ENCODE measurements at regions not wholly inside any gene's neighbourhood (a gene's known extent, or its start where the extent isn't known, plus 50 kb on each side); places are given as distances from the start of the nearest gene placed in this dataset.
"Not testable (repeated sequence)": the region's sequence is repeated elsewhere in the genome, so short reads cannot be mapped to it uniquely, and the experiment has no call there.

GRCh38 chr4:22595684-22596083, 79.8 kb upstream of the ADGRA3 start:
- H3F3A ChIP-seq (ENCODE audit: insufficient read depth, low read length), result no peaks in the 10 kb centered on the region
- no peak for DNase-seq
- TF ChIP-seq EZH2phosphoT487 (IDR thresholded peaks at IDR 0.05; ENCODE audit: low read length) (no peak), EZH2 (optimal IDR thresholded peaks at IDR 0.05; ENCODE audit: low read depth, low read length) (no peak)
- TF ChIP-seq, protein P1, sequence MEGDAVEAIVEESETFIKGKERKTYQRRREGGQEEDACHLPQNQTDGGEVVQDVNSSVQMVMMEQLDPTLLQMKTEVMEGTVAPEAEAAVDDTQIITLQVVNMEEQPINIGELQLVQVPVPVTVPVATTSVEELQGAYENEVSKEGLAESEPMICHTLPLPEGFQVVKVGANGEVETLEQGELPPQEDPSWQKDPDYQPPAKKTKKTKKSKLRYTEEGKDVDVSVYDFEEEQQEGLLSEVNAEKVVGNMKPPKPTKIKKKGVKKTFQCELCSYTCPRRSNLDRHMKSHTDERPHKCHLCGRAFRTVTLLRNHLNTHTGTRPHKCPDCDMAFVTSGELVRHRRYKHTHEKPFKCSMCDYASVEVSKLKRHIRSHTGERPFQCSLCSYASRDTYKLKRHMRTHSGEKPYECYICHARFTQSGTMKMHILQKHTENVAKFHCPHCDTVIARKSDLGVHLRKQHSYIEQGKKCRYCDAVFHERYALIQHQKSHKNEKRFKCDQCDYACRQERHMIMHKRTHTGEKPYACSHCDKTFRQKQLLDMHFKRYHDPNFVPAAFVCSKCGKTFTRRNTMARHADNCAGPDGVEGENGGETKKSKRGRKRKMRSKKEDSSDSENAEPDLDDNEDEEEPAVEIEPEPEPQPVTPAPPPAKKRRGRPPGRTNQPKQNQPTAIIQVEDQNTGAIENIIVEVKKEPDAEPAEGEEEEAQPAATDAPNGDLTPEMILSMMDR (IDR thresholded peaks at IDR 0.05; ENCODE audit: low read length), result no peak
- H3K27me3 ChIP-seq (replicated peaks; ENCODE audit: insufficient read depth, low read length), result no peaks in the 10 kb centered on the region
- no peak overlapping the region for H2AFZ ChIP-seq (ENCODE audit: low read length)
- H3K36me3 ChIP-seq (replicated peaks; ENCODE audit: insufficient read depth, low read length), result no peaks in the 10 kb centered on the region
- no peak overlapping the region for H3K27ac ChIP-seq (ENCODE audit: low read length)
- no peaks in the 10 kb centered on the region for H3K4me1 ChIP-seq (ENCODE audit: low read length)
- H3K79me2 ChIP-seq (ENCODE audit: low read length), result no peaks in the 10 kb centered on the region
- H4K20me1 ChIP-seq (ENCODE audit: insufficient read depth, low read length), result no peaks in the 10 kb centered on the region
- no peak overlapping the region for H3K9ac ChIP-seq (ENCODE audit: low read length)
- no peak overlapping the region for H3K4me3 ChIP-seq (ENCODE audit: low read length)
- H3K9me2 ChIP-seq (replicated peaks; ENCODE audit: insufficient read depth, low read length), result no peaks in the 10 kb centered on the region
- no peak overlapping the region for H3K4me2 ChIP-seq (ENCODE audit: low read depth, low read length)
- no peaks in the 10 kb centered on the region for H3K9me3 ChIP-seq (replicated peaks; ENCODE audit: insufficient read depth, low read length)

DNA sequence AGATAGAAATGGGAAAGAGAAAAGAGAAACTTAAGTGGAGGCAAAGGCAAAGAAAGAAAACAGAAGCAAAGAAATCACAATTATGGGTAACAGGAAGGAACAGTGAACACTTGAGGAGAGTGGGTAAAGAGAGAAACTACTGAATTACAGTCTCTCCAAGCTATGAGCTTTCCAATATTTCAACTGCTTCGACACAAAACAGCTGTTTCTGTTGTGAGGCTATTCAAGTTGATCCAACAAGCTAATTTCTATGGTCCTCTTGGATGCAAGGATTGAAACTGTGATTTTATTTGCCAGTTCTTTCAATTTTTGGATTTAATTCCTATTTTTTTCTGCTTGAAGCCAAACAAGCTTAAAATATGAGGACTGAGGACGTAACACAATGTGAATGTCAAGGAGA, 80.5 kb upstream of the ADGRA3 start:
- no peaks in the 10 kb centered on the region for H3K79me2 ChIP-seq (ENCODE audit: low read length)
- no peak overlapping the region for H3K4me2 ChIP-seq (ENCODE audit: low read depth, low read length)
- no peaks in the 10 kb centered on the region for H4K20me1 ChIP-seq (ENCODE audit: insufficient read depth, low read length)
- H3K9me2 ChIP-seq (replicated peaks; ENCODE audit: insufficient read depth, low read length), result no peaks in the 10 kb centered on the region
- DNase-seq, result no peak
- no peaks in the 10 kb centered on the region for H3K27me3 ChIP-seq (replicated peaks; ENCODE audit: insufficient read depth, low read length)
- H3K27ac ChIP-seq (ENCODE audit: low read length), result no peak overlapping the region
- no peak overlapping the region for H2AFZ ChIP-seq (ENCODE audit: low read length)
- no peaks in the 10 kb centered on the region for H3K36me3 ChIP-seq (replicated peaks; ENCODE audit: insufficient read depth, low read length)
- H3K4me3 ChIP-seq (ENCODE audit: low read length), result no peak overlapping the region
- H3K9ac ChIP-seq (ENCODE audit: low read length), result no peak overlapping the region
- TF ChIP-seq EZH2phosphoT487 (IDR thresholded peaks at IDR 0.05; ENCODE audit: low read length), result no peak
- TF ChIP-seq EZH2 (optimal IDR thresholded peaks at IDR 0.05; ENCODE audit: low read depth, low read length), result no peak
- TF ChIP-seq, protein P1 (IDR thresholded peaks at IDR 0.05; ENCODE audit: low read length), result no peak
- H3K9me3 ChIP-seq (replicated peaks; ENCODE audit: insufficient read depth, low read length), result no peaks in the 10 kb centered on the region
- no peaks in the 10 kb centered on the region for H3F3A ChIP-seq (ENCODE audit: insufficient read depth, low read length)
- H3K4me1 ChIP-seq (ENCODE audit: low read length), result no peaks in the 10 kb centered on the region

DNA sequence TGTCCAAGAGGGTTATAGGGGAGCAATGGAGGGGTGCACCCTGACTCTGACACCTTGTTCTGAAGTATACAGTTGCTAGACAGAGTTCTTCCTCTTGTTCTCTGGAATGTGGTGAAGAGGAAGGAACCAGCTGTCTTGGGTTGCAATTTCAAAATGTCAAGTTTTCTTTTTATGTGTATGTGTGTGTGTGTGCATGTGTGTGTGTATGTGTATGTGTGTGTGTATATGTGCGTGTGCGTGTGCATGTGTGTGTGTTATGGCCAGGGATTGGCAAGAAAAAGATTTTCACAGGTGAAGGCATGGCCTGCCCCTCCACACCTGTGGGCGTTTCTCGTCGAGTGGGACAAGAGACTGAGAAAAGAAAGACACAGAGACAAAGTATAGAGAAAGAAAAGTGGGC, 81.6 kb upstream of the ADGRA3 start:
- Histone ChIP-seq H3K79me2 (ENCODE audit: low read length) (no peaks in the 10 kb centered on the region), H3K27me3 (replicated peaks; ENCODE audit: insufficient read depth, low read length) (no peaks in the 10 kb centered on the region), H4K20me1 (ENCODE audit: insufficient read depth, low read length) (no peaks in the 10 kb centered on the region), H3K9ac (ENCODE audit: low read length) (no peak overlapping the region), H3F3A (ENCODE audit: insufficient read depth, low read length) (no peaks in the 10 kb centered on the region), H3K4me2 (ENCODE audit: low read depth, low read length) (no peak overlapping the region), H3K9me2 (replicated peaks; ENCODE audit: insufficient read depth, low read length) (no peaks in the 10 kb centered on the region), H3K4me3 (ENCODE audit: low read length) (no peak overlapping the region), H2AFZ (ENCODE audit: low read length) (no peak overlapping the region), H3K36me3 (replicated peaks; ENCODE audit: insufficient read depth, low read length) (no peaks in the 10 kb centered on the region), H3K4me1 (ENCODE audit: low read length) (no peaks in the 10 kb centered on the region), H3K27ac (ENCODE audit: low read length) (no peak overlapping the region), H3K9me3 (replicated peaks; ENCODE audit: insufficient read depth, low read length) (no peaks in the 10 kb centered on the region)
- no peak for DNase-seq
- TF ChIP-seq EZH2phosphoT487 (IDR thresholded peaks at IDR 0.05; ENCODE audit: low read length), result no peak
- no peak for TF ChIP-seq EZH2 (optimal IDR thresholded peaks at IDR 0.05; ENCODE audit: low read depth, low read length)
- TF ChIP-seq, protein P1 (IDR thresholded peaks at IDR 0.05; ENCODE audit: low read length), result no peak

DNA sequence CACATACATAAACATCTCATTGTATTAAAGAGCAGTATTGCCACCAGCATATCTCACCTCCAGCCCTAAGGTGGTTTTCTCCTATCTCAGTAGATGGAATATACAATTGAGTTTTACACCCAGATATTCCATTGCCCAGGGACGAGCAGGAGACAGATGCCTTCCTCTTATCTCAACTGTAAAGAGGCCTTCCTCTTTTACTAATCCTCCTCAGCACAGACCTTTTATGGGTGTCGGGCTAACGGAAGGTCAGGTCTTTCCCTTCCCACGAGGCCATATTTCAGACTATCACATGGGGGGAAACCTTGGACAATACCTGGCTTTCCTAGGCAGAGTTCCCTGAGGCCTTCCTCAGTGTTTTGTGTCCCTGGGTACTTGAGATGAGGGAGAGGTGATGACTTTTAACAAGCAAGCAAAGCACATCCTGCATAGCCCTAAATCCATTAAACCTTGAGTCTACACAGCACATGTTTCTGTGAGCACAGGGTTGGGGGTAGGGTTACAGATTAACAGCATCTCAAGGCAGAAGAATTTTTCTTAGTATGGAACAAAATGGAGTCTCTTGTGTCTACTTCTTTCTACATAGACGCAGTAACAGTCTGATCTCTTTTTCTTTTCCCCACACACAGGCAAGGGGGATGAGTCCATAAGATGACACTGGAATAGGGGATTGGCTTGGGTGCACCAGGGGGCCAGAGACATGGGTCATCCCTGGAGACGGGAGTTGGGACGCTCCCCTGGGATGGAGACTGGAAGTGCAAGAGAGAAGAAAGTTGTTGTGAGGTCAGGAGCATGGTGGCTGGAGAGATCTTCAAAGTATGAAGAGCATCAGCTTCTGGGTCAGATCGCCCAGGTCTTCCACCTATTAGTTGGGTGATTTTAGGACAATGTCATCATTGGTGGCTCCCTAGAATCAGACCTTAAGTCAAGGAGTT, 82.5 kb upstream of the ADGRA3 start:
- not testable (repeated sequence) for H3K79me2 ChIP-seq (ENCODE audit: low read length); H3K9ac ChIP-seq (ENCODE audit: low read length); H3K9me2 ChIP-seq (replicated peaks; ENCODE audit: insufficient read depth, low read length); H3F3A ChIP-seq (ENCODE audit: insufficient read depth, low read length); H3K27ac ChIP-seq (ENCODE audit: low read length); H3K9me3 ChIP-seq (replicated peaks; ENCODE audit: insufficient read depth, low read length); H3K27me3 ChIP-seq (replicated peaks; ENCODE audit: insufficient read depth, low read length); DNase-seq; H3K36me3 ChIP-seq (replicated peaks; ENCODE audit: insufficient read depth, low read length); H4K20me1 ChIP-seq (ENCODE audit: insufficient read depth, low read length); H3K4me2 ChIP-seq (ENCODE audit: low read depth, low read length); H3K4me3 ChIP-seq (ENCODE audit: low read length); H3K4me1 ChIP-seq (ENCODE audit: low read length); H2AFZ ChIP-seq (ENCODE audit: low read length)

DNA sequence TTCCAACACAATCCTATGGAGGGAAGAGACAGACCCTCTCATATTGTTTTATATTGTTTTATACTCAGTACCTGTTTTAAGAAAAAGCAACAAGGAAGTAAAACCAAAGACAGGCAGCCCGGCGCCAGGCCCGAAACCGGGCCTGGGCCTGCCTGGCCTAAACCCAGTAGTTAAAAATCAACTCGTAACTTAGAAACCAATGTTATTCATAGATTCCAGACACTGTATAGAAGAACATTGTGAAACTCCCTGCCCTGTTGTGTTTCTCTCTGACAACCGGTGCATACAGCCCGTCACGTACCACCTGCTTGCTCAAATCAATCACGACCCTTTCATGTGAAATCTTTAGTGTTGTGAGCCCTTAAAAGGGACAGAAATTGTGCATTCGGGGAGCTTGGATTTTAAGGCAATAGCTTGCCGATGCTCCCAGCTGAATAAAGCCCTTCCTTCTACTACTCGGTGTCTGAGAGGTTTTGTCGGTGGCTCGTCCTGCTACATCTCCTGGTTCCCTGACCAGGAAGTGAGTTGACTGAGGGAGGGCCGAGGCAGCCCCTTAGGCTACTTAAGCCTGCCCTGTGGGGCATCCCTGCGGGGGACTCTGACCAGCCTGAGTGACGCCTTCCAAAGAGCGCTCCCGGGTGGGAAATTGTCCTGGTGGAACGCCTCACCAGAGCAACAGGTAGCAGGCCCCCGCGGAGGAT, 83.5 kb upstream of the ADGRA3 start:
- DNase-seq; H3K27me3 ChIP-seq (replicated peaks; ENCODE audit: insufficient read depth, low read length); H3K27ac ChIP-seq (ENCODE audit: low read length); H3K79me2 ChIP-seq (ENCODE audit: low read length); H4K20me1 ChIP-seq (ENCODE audit: insufficient read depth, low read length); H2AFZ ChIP-seq (ENCODE audit: low read length); H3K9me2 ChIP-seq (replicated peaks; ENCODE audit: insufficient read depth, low read length); H3K36me3 ChIP-seq (replicated peaks; ENCODE audit: insufficient read depth, low read length); H3K4me2 ChIP-seq (ENCODE audit: low read depth, low read length); H3F3A ChIP-seq (ENCODE audit: insufficient read depth, low read length); H3K4me1 ChIP-seq (ENCODE audit: low read length); H3K4me3 ChIP-seq (ENCODE audit: low read length); H3K9me3 ChIP-seq (replicated peaks; ENCODE audit: insufficient read depth, low read length); H3K9ac ChIP-seq (ENCODE audit: low read length): not testable (repeated sequence)
